ENCODE measurements at regions not wholly inside any gene's neighbourhood (a gene's known extent, or its start where the extent isn't known, plus 50 kb on each side); places are given as distances from the start of the nearest gene placed in this dataset.

DNA sequence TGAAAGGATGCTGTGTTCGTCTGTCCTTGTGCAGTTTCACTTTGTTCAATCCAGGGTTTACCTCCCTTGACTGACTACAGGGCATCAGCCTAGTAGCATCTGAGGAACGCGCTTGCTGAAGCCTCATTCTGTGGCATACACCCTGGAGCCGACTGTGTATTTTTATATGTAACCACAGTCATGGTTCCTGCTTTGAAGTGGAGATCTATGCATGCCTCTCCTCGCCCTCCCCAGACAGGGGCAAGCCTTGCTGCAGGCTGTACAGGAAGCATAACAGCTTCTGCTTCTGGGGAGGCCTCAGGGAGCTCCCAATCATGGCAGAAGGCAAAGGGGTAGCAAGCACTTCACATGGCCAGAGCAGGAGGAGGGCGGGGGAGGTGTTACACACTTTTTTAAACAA, 262.1 kb downstream of the BCL11B start:
- Histone ChIP-seq H3K9me2 (no peaks in the 10 kb centered on the region), H3K4me3 (ENCODE audit: low read depth in 2 of 2, low read length in 1 of 2) (no peak overlapping the region), H2AFZ (ENCODE audit: low read depth) (no peak overlapping the region), H3K9me3 (no peaks in the 10 kb centered on the region), H3K4me1 (ENCODE audit: control insufficient read depth in 1 of 2, insufficient read depth in 2 of 2, low read depth in 1 of 2, low read length in 1 of 2) (no peaks in the 10 kb centered on the region), H3K27ac (ENCODE audit: low read depth in 2 of 2, low read length in 1 of 2) (no peak overlapping the region), H4K20me1 (ENCODE audit: insufficient read depth) (no peaks in the 10 kb centered on the region), H3F3A (replicated peaks; ENCODE audit: insufficient read depth) (no peaks in the 10 kb centered on the region), H3K9ac (no peak overlapping the region), H3K4me2 (no peak overlapping the region), H3K36me3 (replicated peaks in 1 of 2; ENCODE audit: control insufficient read depth in 1 of 2, insufficient read depth in 2 of 2, low read length in 1 of 2) (no peaks in the 10 kb centered on the region), H3K27me3 (ENCODE audit: insufficient read depth) (peaks cover 54% of the 10 kb centered on the region), H3K79me2 (ENCODE audit: insufficient read depth) (no peaks in the 10 kb centered on the region)
- WGBS (ENCODE audit: low lambda C conversion rate): 10% methylated on average over 6 of the region's 6 CpGs
- POLR2A ChIA-PET: no interaction called here
- TF ChIP-seq PBX3 (IDR thresholded peaks at IDR 0.05) (no peak), CHD2 (IDR thresholded peaks at IDR 0.05; ENCODE audit: low read length, partially characterized antibody) (no peak), GABPA (IDR thresholded peaks at IDR 0.05; ENCODE audit: low read depth) (no peak), FOXJ3 (CRISPR knock-in tag; IDR thresholded peaks at IDR 0.05) (no peak), ELF1 (IDR thresholded peaks at IDR 0.05) (no peak), TEAD4 (IDR thresholded peaks at IDR 0.05; ENCODE audit: borderline replicate concordance, insufficient read depth) (no peak), TCF12 (IDR thresholded peaks at IDR 0.05) (no peak), MEF2A (IDR thresholded peaks at IDR 0.05; ENCODE audit: borderline replicate concordance, low read depth) (no peak), MAX (IDR thresholded peaks at IDR 0.05; ENCODE audit: low read depth) (no peak), SMC3 (IDR thresholded peaks at IDR 0.05; ENCODE audit: low read depth, low read length) (no peak), CTCF (IDR thresholded peaks at IDR 0.05) (no peak), MXI1 (IDR thresholded peaks at IDR 0.05; ENCODE audit: low read depth, low read length) (no peak), SIN3A (IDR thresholded peaks at IDR 0.05; ENCODE audit: borderline replicate concordance, low read depth, low read length) (no peak), FOXM1 (IDR thresholded peaks at IDR 0.05; ENCODE audit: low read depth) (no peak), NRF1 (IDR thresholded peaks at IDR 0.05; ENCODE audit: low read depth, low read length) (no peak)
- CTCF ChIA-PET: interaction anchor here (0.6 kb wide), 1 partner anchor 188 kb away, joined by 3 read pairs; no protein-coding TSS in a partner anchor
- no peak for DNase-seq

- CTCF ChIA-PET: no interaction called here
- Histone ChIP-seq H3K9me2 (no peaks in the 10 kb centered on the region), H3K36me3 (replicated peaks in 1 of 2; ENCODE audit: control insufficient read depth in 1 of 2, insufficient read depth in 2 of 2, low read length in 1 of 2) (no peaks in the 10 kb centered on the region), H3K27me3 (ENCODE audit: insufficient read depth) (peaks cover 61% of the 10 kb centered on the region), H3K4me3 (ENCODE audit: low read depth in 2 of 2, low read length in 1 of 2) (no peak overlapping the region), H3K27ac (ENCODE audit: low read depth in 2 of 2, low read length in 1 of 2) (no peak overlapping the region), H3K9me3 (no peaks in the 10 kb centered on the region), H2AFZ (ENCODE audit: low read depth) (no peak overlapping the region), H3K79me2 (ENCODE audit: insufficient read depth) (no peaks in the 10 kb centered on the region), H3F3A (replicated peaks; ENCODE audit: insufficient read depth) (no peaks in the 10 kb centered on the region), H4K20me1 (ENCODE audit: insufficient read depth) (no peaks in the 10 kb centered on the region), H3K4me2 (no peak overlapping the region), H3K4me1 (ENCODE audit: control insufficient read depth in 1 of 2, insufficient read depth in 2 of 2, low read depth in 1 of 2, low read length in 1 of 2) (no peaks in the 10 kb centered on the region), H3K9ac (no peak overlapping the region)
- POLR2A ChIA-PET: no interaction called here
- WGBS (ENCODE audit: low lambda C conversion rate): 3% methylated on average over 6 of the region's 6 CpGs
- no peak for DNase-seq
- TF ChIP-seq RAD21 (IDR thresholded peaks at IDR 0.05; ENCODE audit: low read length): no peak
- TF ChIP-seq CHD2 (IDR thresholded peaks at IDR 0.05; ENCODE audit: low read length, partially characterized antibody): no peak
- TF ChIP-seq JUND (IDR thresholded peaks at IDR 0.05): no peak
- TF ChIP-seq, protein P1, sequence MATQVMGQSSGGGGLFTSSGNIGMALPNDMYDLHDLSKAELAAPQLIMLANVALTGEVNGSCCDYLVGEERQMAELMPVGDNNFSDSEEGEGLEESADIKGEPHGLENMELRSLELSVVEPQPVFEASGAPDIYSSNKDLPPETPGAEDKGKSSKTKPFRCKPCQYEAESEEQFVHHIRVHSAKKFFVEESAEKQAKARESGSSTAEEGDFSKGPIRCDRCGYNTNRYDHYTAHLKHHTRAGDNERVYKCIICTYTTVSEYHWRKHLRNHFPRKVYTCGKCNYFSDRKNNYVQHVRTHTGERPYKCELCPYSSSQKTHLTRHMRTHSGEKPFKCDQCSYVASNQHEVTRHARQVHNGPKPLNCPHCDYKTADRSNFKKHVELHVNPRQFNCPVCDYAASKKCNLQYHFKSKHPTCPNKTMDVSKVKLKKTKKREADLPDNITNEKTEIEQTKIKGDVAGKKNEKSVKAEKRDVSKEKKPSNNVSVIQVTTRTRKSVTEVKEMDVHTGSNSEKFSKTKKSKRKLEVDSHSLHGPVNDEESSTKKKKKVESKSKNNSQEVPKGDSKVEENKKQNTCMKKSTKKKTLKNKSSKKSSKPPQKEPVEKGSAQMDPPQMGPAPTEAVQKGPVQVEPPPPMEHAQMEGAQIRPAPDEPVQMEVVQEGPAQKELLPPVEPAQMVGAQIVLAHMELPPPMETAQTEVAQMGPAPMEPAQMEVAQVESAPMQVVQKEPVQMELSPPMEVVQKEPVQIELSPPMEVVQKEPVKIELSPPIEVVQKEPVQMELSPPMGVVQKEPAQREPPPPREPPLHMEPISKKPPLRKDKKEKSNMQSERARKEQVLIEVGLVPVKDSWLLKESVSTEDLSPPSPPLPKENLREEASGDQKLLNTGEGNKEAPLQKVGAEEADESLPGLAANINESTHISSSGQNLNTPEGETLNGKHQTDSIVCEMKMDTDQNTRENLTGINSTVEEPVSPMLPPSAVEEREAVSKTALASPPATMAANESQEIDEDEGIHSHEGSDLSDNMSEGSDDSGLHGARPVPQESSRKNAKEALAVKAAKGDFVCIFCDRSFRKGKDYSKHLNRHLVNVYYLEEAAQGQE (IDR thresholded peaks at IDR 0.05; ENCODE audit: low read depth, low read length): no peak
- TF ChIP-seq SMC3 (IDR thresholded peaks at IDR 0.05; ENCODE audit: low read depth, low read length): no peak
- no peak for TF ChIP-seq RXRA (IDR thresholded peaks at IDR 0.05; ENCODE audit: borderline replicate concordance, low read depth)
- TF ChIP-seq, protein P2, sequence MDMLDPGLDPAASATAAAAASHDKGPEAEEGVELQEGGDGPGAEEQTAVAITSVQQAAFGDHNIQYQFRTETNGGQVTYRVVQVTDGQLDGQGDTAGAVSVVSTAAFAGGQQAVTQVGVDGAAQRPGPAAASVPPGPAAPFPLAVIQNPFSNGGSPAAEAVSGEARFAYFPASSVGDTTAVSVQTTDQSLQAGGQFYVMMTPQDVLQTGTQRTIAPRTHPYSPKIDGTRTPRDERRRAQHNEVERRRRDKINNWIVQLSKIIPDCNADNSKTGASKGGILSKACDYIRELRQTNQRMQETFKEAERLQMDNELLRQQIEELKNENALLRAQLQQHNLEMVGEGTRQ (IDR thresholded peaks at IDR 0.05; ENCODE audit: borderline replicate concordance, low read depth, low read length): no peak
- no peak for TF ChIP-seq YY1 (IDR thresholded peaks at IDR 0.05; ENCODE audit: low read depth)
Observed at GRCh38 chr14:99011385-99011784, 260.6 kb downstream of the BCL11B start.

Measured in SK-N-SH (cell line).